ACC112 (cell line): ENCODE measurements at regions not wholly inside any gene's neighbourhood (a gene's known extent, or its start where the extent isn't known, plus 50 kb on each side); places are given as distances from the start of the nearest gene placed in this dataset.

Source experiments
- H2AFZ ChIP-seq: fragments of 200-600 bp; sonication (generic); one replicate; pipeline ENCODE4 v1.6.0; 2017; ENCODE audit warnings: antibody characterized with exemption, low read length; ENCODE audit not compliant: unreplicated experiment
- H3K27ac ChIP-seq: fragments of 200-600 bp; sonication (generic); 2 replicates; pipeline ENCODE4 v1.5.1; 2014; ENCODE audit warnings: low read depth, mild to moderate bottlenecking, antibody characterized with exemption, low read length, moderate library complexity
- H3K27me3 ChIP-seq: fragments of 200-600 bp; sonication (generic); 2 replicates; pipeline ENCODE4 v1.6.1; 2014; ENCODE audit warnings: mild to moderate bottlenecking, antibody characterized with exemption, low read length, moderate library complexity, mixed read lengths; ENCODE audit not compliant: insufficient read depth
- H3K36me3 ChIP-seq: fragments of 200-600 bp; sonication (generic); 2 replicates; pipeline ENCODE4 v1.6.1; 2016; ENCODE audit warnings: mild to moderate bottlenecking, antibody characterized with exemption, low read length, moderate library complexity, mixed read lengths; ENCODE audit not compliant: insufficient read depth
- H3K4me1 ChIP-seq: fragments of 200-600 bp; sonication (generic); one replicate; pipeline ENCODE4 v1.6.1; 2016; ENCODE audit warnings: low read length, mixed read lengths; ENCODE audit not compliant: insufficient read depth, unreplicated experiment, control insufficient read depth
- H3K4me3 ChIP-seq: fragments of 200-600 bp; sonication (generic); 2 replicates; pipeline ENCODE4 v1.5.1; 2014; ENCODE audit warnings: mild to moderate bottlenecking, low read depth, low read length
- H3K79me2 ChIP-seq: fragments of 200-600 bp; sonication (generic); one replicate; pipeline ENCODE4 v1.6.0; 2016; ENCODE audit warnings: low read length; ENCODE audit not compliant: control insufficient read depth, unreplicated experiment, insufficient read depth

DNA sequence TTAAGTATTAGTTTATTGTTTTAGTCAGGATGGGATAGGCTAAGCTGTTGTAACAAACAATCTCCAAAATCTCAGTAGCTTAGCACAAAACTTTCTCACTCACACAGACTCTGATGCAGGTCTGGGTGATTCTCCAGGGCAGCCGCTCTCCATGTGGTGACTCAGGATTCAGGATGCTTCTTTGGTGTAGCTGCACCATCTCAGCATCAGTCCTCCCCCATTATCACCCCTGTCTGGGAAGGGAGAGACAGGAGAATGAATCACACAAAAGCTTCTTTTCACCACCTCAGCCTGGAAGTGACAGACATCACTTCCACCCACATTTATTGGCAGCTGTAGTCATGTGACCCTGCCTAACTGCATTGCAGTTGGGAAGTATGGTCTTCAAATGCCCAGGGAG lies 142.3 kb downstream of the DICER1 start:
- Histone ChIP-seq H3K27ac (no peak overlapping the region), H3K79me2 (no peaks in the 10 kb centered on the region)

DNA sequence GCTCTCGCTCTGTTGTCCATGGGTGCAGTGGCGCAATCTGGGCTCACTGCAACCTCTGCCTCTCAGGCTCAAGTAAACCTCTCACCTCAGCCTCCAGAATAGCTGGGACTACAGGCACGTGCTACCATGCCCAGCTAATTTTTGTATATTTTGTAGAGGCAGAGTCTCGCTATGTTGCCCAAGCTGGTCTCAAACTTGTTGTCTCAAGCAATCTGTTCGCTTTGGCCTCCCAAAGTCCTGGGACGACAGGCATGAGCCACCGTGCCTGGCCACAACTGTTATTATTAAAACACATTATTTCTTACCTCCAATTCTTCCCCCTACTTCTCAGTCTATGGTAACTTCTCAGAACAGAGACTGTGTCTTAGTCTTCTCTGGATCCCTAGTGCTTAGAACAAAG lies 143.3 kb downstream of the DICER1 start:
- peaks cover 8% of the 10 kb centered on the region for H3K4me1 ChIP-seq
- no peak overlapping the region for H3K4me3 ChIP-seq
- H3K36me3 ChIP-seq: no peaks in the 10 kb centered on the region
- H3K79me2 ChIP-seq: no peaks in the 10 kb centered on the region
- no peak overlapping the region for H3K27ac ChIP-seq
- peaks cover 39% of the 10 kb centered on the region; the same call in 1 of the 2 replicates for H3K27me3 ChIP-seq
- no peak overlapping the region for H2AFZ ChIP-seq

More for the DNA sequence above, 142.3 kb downstream of the DICER1 start:
- no peak overlapping the region for H2AFZ ChIP-seq
- H3K4me3 ChIP-seq: no peak overlapping the region
- peaks cover 10% of the 10 kb centered on the region for H3K4me1 ChIP-seq
- H3K27me3 ChIP-seq: peaks cover 35% of the 10 kb centered on the region; the same call in 1 of the 2 replicates
- H3K36me3 ChIP-seq: no peaks in the 10 kb centered on the region

DNA sequence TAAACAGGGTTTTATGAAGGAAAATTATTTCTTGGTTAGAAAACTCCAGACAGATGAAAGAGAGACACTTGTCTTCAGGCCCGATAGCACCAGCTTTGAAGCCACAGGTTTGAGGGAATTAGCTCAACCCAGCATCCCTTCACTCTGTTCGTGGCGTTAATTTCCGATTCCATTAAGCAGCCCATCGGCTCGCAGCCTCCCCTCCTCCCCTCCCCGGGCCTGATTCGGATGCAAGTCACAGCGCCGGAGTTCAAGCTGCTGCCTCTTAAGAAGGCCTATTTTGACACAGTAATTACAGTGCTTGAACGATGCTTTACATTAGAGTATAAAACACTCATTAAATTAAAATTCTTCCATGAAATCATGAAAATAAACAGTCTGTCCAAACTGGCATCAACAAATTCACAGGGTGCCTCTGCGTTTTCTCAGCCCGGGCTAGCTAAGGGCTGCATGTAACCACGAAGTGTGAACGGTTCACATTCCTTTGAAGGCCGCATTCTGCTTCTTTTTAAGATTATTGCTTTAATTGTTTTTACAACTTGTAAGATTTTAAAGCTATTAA lies 145.8 kb downstream of the DICER1 start:
- Histone ChIP-seq H2AFZ (no peak overlapping the region), H3K4me3 (no peak overlapping the region), H3K36me3 (no peaks in the 10 kb centered on the region), H3K27ac (no peak overlapping the region), H3K4me1 (no peaks in the 10 kb centered on the region), H3K79me2 (no peaks in the 10 kb centered on the region), H3K27me3 (peaks cover 41% of the 10 kb centered on the region; the same call in 1 of the 2 replicates)

DNA sequence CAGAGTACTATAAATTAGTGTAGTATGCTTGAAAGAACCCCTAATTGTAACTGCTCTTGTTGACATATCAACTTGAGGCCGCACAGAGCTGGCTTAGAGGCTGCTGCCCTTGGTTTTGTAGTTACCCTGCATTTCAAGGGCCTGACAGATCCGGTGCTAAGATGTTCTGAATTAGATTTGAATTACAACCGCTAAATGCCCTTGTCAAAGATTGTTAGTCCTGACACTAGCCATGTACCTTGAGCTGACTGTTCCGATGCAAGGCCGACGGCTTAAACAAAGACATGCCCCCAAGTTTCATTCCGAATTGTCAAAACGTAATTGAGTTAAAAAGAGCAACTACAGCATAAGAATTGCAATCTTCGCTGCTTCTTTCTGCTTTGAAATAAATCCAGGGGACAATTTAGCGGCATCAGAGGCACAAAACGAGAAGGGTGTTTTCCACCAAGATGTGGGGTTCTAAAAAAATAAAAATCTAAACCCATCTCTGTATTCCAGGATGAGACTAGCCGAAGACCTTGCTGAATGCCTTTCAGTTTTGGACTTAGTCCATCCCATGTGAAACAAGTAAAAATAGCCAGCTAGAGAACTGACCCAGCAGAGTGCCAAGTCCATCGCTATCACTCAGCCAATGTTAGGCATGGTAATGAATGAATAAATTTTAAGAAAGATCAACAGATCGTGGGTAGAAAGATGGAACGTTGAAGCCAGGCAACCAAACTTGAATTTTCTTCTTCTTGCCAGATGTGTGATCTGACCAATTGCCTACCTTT lies 148.7 kb downstream of the DICER1 start:
- H3K4me3 ChIP-seq: no peak overlapping the region
- H3K36me3 ChIP-seq: no peaks in the 10 kb centered on the region

DNA sequence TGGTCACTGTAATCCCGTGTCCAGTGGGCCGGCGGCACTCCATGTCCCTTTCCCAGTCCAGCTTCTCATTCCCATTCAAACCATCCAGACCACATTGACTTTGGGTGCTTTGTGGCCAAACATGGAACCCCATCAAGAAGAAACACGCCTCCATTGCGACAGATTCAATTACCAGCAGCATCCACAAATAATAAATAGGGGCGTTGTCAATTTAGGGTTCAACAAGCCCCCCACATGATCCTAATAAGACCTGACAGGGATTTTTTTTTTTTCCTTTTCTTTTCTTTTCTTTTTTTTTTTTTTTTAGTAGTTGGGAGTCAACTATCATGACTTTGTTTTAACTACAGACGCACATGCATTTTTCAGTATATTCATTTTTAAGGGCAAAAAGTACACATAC lies 149.4 kb downstream of the DICER1 start:
- Histone ChIP-seq H3K4me3 (no peak overlapping the region), H2AFZ (no peak overlapping the region), H3K27me3 (peaks cover 37% of the 10 kb centered on the region), H3K79me2 (no peaks in the 10 kb centered on the region), H3K36me3 (no peaks in the 10 kb centered on the region), H3K4me1 (no peaks in the 10 kb centered on the region), H3K27ac (no peak overlapping the region)

More for the DNA sequence above, 148.7 kb downstream of the DICER1 start:
- Histone ChIP-seq H2AFZ (no peak overlapping the region), H3K79me2 (no peaks in the 10 kb centered on the region), H3K4me1 (no peaks in the 10 kb centered on the region), H3K27ac (no peak overlapping the region), H3K27me3 (peaks cover 42% of the 10 kb centered on the region)

DNA sequence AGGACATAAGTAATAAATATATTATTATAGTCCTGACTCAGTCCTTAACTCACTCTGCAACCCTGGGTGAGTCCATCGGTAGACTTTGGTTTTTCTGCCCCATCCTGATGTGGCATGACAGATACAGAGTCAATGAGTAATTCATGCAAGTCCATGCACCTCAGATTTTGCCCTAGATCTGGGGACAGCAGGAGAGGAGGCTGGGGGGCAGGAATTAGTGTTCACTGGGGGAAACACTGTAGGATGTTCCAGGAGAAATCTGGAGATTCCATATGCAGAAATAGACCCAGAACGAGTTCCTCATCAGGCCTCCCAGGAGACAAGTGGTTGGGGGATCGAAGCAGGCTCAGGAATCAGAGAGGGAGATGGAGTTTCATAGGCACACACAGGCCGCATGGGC lies 150.8 kb downstream of the DICER1 start:
- H3K27me3 ChIP-seq: peaks cover 30% of the 10 kb centered on the region
- H3K27ac ChIP-seq: no peak overlapping the region
- no peaks in the 10 kb centered on the region for H3K79me2 ChIP-seq
- H3K4me1 ChIP-seq: no peaks in the 10 kb centered on the region
- no peaks in the 10 kb centered on the region for H3K36me3 ChIP-seq
- H3K4me3 ChIP-seq: no peak overlapping the region
- no peak overlapping the region for H2AFZ ChIP-seq

DNA sequence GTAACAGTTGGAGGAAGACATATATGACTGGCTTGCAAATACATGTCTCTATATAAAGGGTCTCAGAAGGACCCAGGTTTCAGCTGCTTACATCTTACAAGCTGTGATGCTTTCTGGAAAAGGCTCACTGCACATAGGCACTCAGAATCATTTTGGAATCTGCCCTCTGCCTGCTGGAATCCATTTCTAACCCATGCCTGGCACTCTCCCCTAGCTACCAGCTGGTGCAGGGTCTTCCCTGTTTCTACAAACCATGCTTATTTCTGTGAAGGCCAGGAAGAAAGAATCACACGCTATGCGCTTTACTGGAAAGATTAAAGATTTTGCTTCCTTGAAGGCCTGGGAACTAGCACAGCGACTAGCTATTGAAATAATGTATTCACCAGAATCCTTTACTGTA lies 151.3 kb downstream of the DICER1 start:
- Histone ChIP-seq H3K4me1 (no peaks in the 10 kb centered on the region), H3K36me3 (no peaks in the 10 kb centered on the region), H3K27ac (no peak overlapping the region), H2AFZ (no peak overlapping the region), H3K79me2 (no peaks in the 10 kb centered on the region), H3K27me3 (peaks cover 25% of the 10 kb centered on the region), H3K4me3 (no peak overlapping the region)

DNA sequence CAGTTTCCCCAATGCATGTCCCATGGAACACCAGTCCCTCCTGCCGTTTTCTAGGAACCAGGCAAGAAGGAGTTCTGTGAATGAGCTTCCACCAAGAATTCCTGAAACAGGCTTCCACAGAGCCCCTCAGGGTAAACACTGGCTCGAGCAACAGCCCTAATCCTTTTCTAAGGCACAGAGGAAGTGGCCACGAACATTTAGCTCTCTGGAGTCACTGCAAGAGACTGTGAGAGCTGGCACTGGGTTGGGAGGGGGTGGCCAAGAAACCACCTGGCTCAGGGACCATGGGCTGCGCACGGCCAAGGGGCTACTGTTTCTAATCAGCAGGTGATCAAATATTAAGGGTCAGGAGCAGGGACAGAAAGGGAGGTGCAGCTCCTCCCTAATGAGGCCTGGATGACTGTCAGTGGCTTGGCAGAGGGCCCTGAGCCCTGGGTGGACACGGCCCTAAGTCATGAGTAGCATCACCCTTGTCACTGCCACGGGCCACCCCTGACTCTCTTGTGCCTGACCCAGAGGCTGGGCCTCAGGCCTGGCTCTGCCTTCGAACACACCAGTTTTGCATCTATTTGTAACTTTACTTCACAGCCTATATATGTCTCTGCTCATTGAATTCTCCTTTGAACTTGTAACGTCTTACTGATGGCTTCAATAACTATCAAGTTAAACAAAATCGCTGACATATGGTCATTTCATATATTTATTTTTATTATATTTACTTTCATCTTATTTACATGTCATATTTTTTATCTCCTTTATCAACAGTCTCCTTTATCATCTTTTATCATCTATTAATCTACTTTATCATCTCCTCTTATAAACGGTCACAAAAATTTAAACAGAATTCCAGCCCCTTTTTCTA lies 154.0 kb downstream of the DICER1 start:
- Histone ChIP-seq H2AFZ (no peak overlapping the region), H3K4me1 (peaks cover 4% of the 10 kb centered on the region), H3K27me3 (peaks cover 27% of the 10 kb centered on the region), H3K4me3 (no peak overlapping the region), H3K36me3 (no peaks in the 10 kb centered on the region), H3K79me2 (no peaks in the 10 kb centered on the region), H3K27ac (no peak overlapping the region)

DNA sequence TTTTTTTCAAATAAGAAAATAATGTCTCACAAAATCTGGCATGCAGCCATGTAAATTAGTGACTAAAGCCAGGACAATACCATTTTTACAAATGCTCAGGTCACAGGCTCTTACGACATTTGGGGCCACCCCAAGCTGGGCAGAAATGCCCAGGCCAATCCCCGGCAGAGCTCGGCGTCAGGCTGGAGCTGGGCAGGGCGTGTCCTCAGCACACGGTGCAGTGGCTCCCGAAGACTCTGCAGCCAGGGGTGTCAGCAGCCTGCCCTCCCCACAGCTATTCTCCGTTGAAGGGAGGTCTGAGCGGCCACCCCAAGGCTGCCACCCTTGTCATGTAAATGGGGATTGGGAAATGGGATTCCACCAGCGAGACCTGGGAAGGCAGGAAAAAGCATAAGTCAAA lies 158.6 kb downstream of the DICER1 start:
- Histone ChIP-seq H3K79me2 (no peaks in the 10 kb centered on the region), H3K27ac (no peak overlapping the region), H3K4me1 (peaks cover 6% of the 10 kb centered on the region), H3K36me3 (no peaks in the 10 kb centered on the region), H3K27me3 (peaks cover 35% of the 10 kb centered on the region), H2AFZ (no peak overlapping the region), H3K4me3 (no peak overlapping the region)

DNA sequence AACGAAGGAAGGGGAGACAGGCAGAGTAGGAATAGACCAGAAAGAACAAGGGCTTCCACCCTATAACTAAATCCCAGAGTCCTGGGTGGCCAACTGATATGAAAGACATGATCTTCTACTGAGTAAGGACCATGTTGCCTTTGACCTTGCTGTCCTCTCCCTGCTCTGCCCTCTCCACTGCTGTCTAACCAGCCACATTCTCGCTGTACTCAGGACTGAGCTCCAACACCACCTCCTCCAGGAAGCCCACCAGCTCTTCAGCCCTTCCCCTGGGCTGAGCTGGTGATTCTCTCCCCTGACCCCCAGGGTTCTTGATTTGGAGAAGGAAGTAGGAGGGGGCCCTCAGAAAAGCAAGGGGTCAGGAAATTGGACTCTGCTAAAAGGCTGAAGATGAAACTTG lies 159.2 kb downstream of the DICER1 start:
- Histone ChIP-seq H3K4me3 (no peak overlapping the region), H3K27me3 (peaks cover 35% of the 10 kb centered on the region), H3K27ac (no peak overlapping the region), H2AFZ (no peak overlapping the region), H3K36me3 (no peaks in the 10 kb centered on the region), H3K4me1 (peaks cover 6% of the 10 kb centered on the region), H3K79me2 (no peaks in the 10 kb centered on the region)
